MM.1S (cell line): ENCODE measurements at regions not wholly inside any gene's neighbourhood (a gene's known extent, or its start where the extent isn't known, plus 50 kb on each side); places are given as distances from the start of the nearest gene placed in this dataset.

Source experiments
- DNase-seq: peaks from one replicate; pipeline ENCODE4 v3.0.0-alpha.2; 2015
- H2AFZ ChIP-seq: fragments of 300-600 bp; sonication (generic); 2 replicates; pipeline ENCODE4 v1.6.0; 2016; ENCODE audit warnings: antibody characterized with exemption, low read length
- H3F3A ChIP-seq: fragments of 300-600 bp; sonication (generic); 2 replicates; pipeline ENCODE4 v1.6.1; 2016; ENCODE audit warnings: mild to moderate bottlenecking, antibody characterized with exemption, low read length, moderate library complexity, mixed read lengths; ENCODE audit not compliant: insufficient read depth
- H3K27ac ChIP-seq: fragments of 300-600 bp; sonication (generic); 2 replicates; pipeline ENCODE4 v1.5.1; 2016; ENCODE audit warnings: mild to moderate bottlenecking, low read length
- H3K27me3 ChIP-seq: fragments of 300-600 bp; sonication (generic); replicated peaks from 2 replicates; pipeline ENCODE4 v1.6.0; 2016; ENCODE audit warnings: low read length; ENCODE audit not compliant: insufficient read depth
- H3K36me3 ChIP-seq: fragments of 300-600 bp; sonication (generic); replicated peaks from 2 replicates; pipeline ENCODE4 v1.6.1; 2016; ENCODE audit warnings: mild to moderate bottlenecking, low read length, mixed read lengths; ENCODE audit not compliant: insufficient read depth
- H3K4me1 ChIP-seq: fragments of 300-600 bp; sonication (generic); 2 replicates; pipeline ENCODE4 v1.6.1; 2016; ENCODE audit warnings: low read length, mixed read lengths
- H3K4me2 ChIP-seq: fragments of 300-600 bp; sonication (generic); 2 replicates; pipeline ENCODE4 v1.6.0; 2016; ENCODE audit warnings: low read depth, low read length
- H3K4me3 ChIP-seq: fragments of 300-600 bp; sonication (generic); 2 replicates; pipeline ENCODE4 v1.5.1; 2016; ENCODE audit warnings: low read length, mixed read lengths
- H3K79me2 ChIP-seq: fragments of 300-600 bp; sonication (generic); 2 replicates; pipeline ENCODE4 v1.6.1; 2016; ENCODE audit warnings: mixed run types, low read length, mixed read lengths
- H3K9ac ChIP-seq: fragments of 300-600 bp; sonication (generic); 2 replicates; pipeline ENCODE4 v1.6.1; 2016; ENCODE audit warnings: low read length, mixed read lengths
- H3K9me2 ChIP-seq: fragments of 300-600 bp; sonication (generic); replicated peaks from 2 replicates; pipeline ENCODE4 v1.6.1; 2016; ENCODE audit warnings: mild to moderate bottlenecking, low read length, mixed read lengths; ENCODE audit not compliant: insufficient read depth
- H3K9me3 ChIP-seq: fragments of 300-600 bp; sonication (generic); replicated peaks from 2 replicates; pipeline ENCODE4 v1.6.1; 2016; ENCODE audit warnings: mild to moderate bottlenecking, low read length, mixed read lengths; ENCODE audit not compliant: insufficient read depth
- H4K20me1 ChIP-seq: fragments of 300-600 bp; sonication (generic); 2 replicates; pipeline ENCODE4 v1.6.1; 2016; ENCODE audit warnings: mild to moderate bottlenecking, low read length, moderate library complexity, mixed read lengths; ENCODE audit not compliant: insufficient read depth
- EZH2 ChIP-seq: fragments of 300-600 bp; sonication (generic); optimal IDR thresholded peaks from 2 replicates; pipeline ENCODE3; 2017; ENCODE audit warnings: low read depth, mild to moderate bottlenecking, antibody characterized with exemption, low read length, mixed read lengths
- EZH2phosphoT487 ChIP-seq: fragments of 300-600 bp; sonication (generic); IDR thresholded peaks from 2 replicates; pipeline ENCODE4 v1.6.1; 2018; ENCODE audit warnings: antibody characterized with exemption, low read length
- TF ChIP-seq, protein P1 (sequence below): fragments of 300-600 bp; sonication (generic); IDR thresholded peaks from 2 replicates; pipeline ENCODE4 v1.5.1; 2016; ENCODE audit warnings: antibody characterized with exemption, low read length, mixed read lengths

DNA sequence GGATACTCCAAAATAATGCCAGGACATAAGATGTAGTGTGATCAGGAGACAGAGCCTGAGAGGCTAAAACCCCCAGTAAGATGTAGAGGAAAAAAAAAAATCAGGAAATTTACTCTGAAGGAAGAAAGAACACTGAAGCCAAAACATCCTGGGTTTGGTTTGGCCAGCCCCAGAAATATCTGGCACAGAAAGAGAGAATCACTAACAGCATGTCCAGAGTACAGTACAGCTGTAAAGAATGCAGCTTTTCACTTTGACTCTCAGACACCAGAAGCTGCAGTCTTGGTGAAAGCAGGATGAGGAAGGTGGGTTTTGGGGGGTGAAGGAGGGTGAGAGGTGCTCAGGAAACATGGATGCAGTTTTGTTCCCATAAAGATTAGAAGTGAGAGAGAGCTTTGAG is 1577.7 kb upstream of the ACVR2A start:
- Histone ChIP-seq H3K79me2 (no peaks in the 10 kb centered on the region), H3K27ac (no peak overlapping the region), H3K4me3 (no peak overlapping the region), H3K9me2 (no peaks in the 10 kb centered on the region), H4K20me1 (no peaks in the 10 kb centered on the region), H3K4me1 (no peaks in the 10 kb centered on the region), H3F3A (no peaks in the 10 kb centered on the region), H2AFZ (no peak overlapping the region), H3K36me3 (no peaks in the 10 kb centered on the region), H3K9ac (no peak overlapping the region), H3K4me2 (no peak overlapping the region), H3K9me3 (no peaks in the 10 kb centered on the region), H3K27me3 (no peaks in the 10 kb centered on the region)
- no peak for TF ChIP-seq EZH2phosphoT487
- TF ChIP-seq EZH2: no peak
- TF ChIP-seq, protein P1, sequence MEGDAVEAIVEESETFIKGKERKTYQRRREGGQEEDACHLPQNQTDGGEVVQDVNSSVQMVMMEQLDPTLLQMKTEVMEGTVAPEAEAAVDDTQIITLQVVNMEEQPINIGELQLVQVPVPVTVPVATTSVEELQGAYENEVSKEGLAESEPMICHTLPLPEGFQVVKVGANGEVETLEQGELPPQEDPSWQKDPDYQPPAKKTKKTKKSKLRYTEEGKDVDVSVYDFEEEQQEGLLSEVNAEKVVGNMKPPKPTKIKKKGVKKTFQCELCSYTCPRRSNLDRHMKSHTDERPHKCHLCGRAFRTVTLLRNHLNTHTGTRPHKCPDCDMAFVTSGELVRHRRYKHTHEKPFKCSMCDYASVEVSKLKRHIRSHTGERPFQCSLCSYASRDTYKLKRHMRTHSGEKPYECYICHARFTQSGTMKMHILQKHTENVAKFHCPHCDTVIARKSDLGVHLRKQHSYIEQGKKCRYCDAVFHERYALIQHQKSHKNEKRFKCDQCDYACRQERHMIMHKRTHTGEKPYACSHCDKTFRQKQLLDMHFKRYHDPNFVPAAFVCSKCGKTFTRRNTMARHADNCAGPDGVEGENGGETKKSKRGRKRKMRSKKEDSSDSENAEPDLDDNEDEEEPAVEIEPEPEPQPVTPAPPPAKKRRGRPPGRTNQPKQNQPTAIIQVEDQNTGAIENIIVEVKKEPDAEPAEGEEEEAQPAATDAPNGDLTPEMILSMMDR: no peak
- no peak for DNase-seq

DNA sequence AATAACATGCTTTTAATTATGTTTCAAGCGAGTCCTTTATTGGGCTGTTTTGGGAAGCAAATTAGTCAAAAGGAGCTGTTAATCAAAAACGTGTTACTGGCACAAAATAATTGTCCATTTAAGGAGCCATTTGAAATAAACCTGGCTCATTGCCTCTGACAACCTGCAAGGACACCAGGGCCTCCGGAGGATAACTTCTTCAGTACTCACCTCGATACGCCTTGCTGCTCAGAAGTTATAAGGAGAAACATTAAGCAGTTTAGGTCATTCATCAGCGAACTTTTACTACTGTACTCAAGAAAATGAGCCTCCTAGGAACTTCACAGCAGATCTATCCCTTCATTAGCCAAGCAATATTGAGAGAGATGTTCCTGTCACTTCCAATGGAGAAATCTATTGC is 1579.2 kb upstream of the ACVR2A start:
- Histone ChIP-seq H3K9me2 (no peaks in the 10 kb centered on the region), H3K79me2 (no peaks in the 10 kb centered on the region), H4K20me1 (no peaks in the 10 kb centered on the region), H2AFZ (no peak overlapping the region), H3K27me3 (no peaks in the 10 kb centered on the region), H3F3A (no peaks in the 10 kb centered on the region), H3K4me2 (no peak overlapping the region), H3K4me3 (no peak overlapping the region), H3K27ac (no peak overlapping the region), H3K36me3 (no peaks in the 10 kb centered on the region), H3K9ac (no peak overlapping the region), H3K9me3 (no peaks in the 10 kb centered on the region), H3K4me1 (no peaks in the 10 kb centered on the region)
- TF ChIP-seq EZH2: no peak
- no peak for TF ChIP-seq EZH2phosphoT487
- TF ChIP-seq, protein P1: no peak
- no peak for DNase-seq

DNA sequence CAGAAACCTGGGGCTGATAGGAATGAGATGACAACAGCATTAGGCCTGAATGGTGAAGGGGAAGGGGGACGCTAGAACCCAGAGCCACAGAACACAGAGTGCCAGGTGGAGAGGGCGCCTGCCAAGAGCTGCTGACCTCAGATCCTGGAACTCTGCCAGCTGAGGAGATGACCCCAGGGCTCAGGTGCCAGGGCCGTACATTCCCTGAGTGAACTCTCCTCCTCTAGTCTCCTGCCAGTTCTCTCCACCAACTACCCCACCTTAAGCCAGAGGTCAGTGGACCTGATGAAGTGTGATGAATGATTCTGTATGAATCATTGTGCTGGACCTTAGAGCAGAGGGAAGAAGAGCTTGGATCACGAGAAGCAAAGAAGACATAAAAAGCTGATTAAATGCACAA is 1582.2 kb upstream of the ACVR2A start:
- Histone ChIP-seq H2AFZ (no peak overlapping the region), H3K9me2 (no peaks in the 10 kb centered on the region), H3K4me1 (peaks cover 12% of the 10 kb centered on the region), H3K27me3 (no peaks in the 10 kb centered on the region), H3K9ac (no peak overlapping the region), H3K36me3 (no peaks in the 10 kb centered on the region), H3F3A (0 out of 2 replicates have a peak, but pooled peaks cover 7% of the 10 kb centered on the region), H4K20me1 (no peaks in the 10 kb centered on the region), H3K9me3 (no peaks in the 10 kb centered on the region), H3K79me2 (no peaks in the 10 kb centered on the region), H3K4me3 (no peak overlapping the region), H3K4me2 (no peak overlapping the region), H3K27ac (no peak overlapping the region)
- DNase-seq: no peak
- TF ChIP-seq EZH2 (no peak), EZH2phosphoT487 (no peak)
- TF ChIP-seq, protein P1: no peak
